ENCODE measurements at regions not wholly inside any gene's neighbourhood (a gene's known extent, or its start where the extent isn't known, plus 50 kb on each side); places are given as distances from the start of the nearest gene placed in this dataset.

DNA sequence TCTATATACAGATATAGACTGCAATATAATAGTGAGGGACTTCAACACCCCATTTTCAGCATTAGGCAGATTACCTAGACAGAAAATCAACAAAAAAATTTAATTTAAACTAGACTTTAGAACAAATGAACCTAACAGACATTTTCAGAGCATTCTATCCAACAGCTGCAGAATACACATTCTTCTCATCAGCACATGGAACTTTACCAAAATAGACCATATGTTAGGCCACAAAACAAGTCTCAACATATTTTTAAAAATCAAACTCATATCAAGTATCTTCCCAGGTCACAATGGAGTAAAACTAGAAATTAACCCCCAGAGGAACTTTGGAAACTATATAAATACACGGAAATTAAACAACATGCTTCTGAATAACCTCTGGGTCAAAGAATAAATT is 169.6 kb downstream of the MTERF1 start:
- ATAC-seq = no peak
- ChIA-PET CTCF (no interaction called here), POLR2A (no interaction called here)
- H3K9me3 ChIP-seq (ENCODE audit: control insufficient read depth, insufficient read depth, low read depth, low read length) = no peaks in the 10 kb centered on the region
- intact Hi-C loops (cut with micrococcal nuclease; ENCODE audit: unreplicated experiment) = no loop called here
- DNase-seq (ENCODE audit: low read depth, low spot score) = no peak
- no peaks in the 10 kb centered on the region for H3K4me1 ChIP-seq (ENCODE audit: control insufficient read depth, insufficient read depth, low read length)
- no peak overlapping the region for H3K4me3 ChIP-seq (ENCODE audit: low read depth in 2 of 2, low read length in 2 of 2)
- TF ChIP-seq, protein P1, sequence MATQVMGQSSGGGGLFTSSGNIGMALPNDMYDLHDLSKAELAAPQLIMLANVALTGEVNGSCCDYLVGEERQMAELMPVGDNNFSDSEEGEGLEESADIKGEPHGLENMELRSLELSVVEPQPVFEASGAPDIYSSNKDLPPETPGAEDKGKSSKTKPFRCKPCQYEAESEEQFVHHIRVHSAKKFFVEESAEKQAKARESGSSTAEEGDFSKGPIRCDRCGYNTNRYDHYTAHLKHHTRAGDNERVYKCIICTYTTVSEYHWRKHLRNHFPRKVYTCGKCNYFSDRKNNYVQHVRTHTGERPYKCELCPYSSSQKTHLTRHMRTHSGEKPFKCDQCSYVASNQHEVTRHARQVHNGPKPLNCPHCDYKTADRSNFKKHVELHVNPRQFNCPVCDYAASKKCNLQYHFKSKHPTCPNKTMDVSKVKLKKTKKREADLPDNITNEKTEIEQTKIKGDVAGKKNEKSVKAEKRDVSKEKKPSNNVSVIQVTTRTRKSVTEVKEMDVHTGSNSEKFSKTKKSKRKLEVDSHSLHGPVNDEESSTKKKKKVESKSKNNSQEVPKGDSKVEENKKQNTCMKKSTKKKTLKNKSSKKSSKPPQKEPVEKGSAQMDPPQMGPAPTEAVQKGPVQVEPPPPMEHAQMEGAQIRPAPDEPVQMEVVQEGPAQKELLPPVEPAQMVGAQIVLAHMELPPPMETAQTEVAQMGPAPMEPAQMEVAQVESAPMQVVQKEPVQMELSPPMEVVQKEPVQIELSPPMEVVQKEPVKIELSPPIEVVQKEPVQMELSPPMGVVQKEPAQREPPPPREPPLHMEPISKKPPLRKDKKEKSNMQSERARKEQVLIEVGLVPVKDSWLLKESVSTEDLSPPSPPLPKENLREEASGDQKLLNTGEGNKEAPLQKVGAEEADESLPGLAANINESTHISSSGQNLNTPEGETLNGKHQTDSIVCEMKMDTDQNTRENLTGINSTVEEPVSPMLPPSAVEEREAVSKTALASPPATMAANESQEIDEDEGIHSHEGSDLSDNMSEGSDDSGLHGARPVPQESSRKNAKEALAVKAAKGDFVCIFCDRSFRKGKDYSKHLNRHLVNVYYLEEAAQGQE (IDR thresholded peaks at IDR 0.05; ENCODE audit: insufficient read depth in 1 of 2, low read depth in 2 of 2, low read length in 1 of 2) = no peak
- TF ChIP-seq POLR2AphosphoS5 (IDR thresholded peaks at IDR 0.05; ENCODE audit: low read depth, low read length) (no peak), SIN3A (IDR thresholded peaks at IDR 0.05; ENCODE audit: borderline replicate concordance, insufficient read depth, low read depth, low read length) (no peak), TCF7L2 (IDR thresholded peaks at IDR 0.05; ENCODE audit: low read depth, low read length) (no peak)
- TF ChIP-seq, protein P2, sequence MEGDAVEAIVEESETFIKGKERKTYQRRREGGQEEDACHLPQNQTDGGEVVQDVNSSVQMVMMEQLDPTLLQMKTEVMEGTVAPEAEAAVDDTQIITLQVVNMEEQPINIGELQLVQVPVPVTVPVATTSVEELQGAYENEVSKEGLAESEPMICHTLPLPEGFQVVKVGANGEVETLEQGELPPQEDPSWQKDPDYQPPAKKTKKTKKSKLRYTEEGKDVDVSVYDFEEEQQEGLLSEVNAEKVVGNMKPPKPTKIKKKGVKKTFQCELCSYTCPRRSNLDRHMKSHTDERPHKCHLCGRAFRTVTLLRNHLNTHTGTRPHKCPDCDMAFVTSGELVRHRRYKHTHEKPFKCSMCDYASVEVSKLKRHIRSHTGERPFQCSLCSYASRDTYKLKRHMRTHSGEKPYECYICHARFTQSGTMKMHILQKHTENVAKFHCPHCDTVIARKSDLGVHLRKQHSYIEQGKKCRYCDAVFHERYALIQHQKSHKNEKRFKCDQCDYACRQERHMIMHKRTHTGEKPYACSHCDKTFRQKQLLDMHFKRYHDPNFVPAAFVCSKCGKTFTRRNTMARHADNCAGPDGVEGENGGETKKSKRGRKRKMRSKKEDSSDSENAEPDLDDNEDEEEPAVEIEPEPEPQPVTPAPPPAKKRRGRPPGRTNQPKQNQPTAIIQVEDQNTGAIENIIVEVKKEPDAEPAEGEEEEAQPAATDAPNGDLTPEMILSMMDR (IDR thresholded peaks at IDR 0.05) = no peak
- BruUV-seq (replicated peaks) = no TSS peak
- no peaks in the 10 kb centered on the region for H3K27me3 ChIP-seq (ENCODE audit: control insufficient read depth, insufficient read depth, low read length)
- in situ Hi-C loops (cut with HindIII; ENCODE audit: low pct_unique_long_range_greater_than_20kb, low sequenced_read_pairs) = no loop called here
- H3K36me3 ChIP-seq (ENCODE audit: control insufficient read depth, insufficient read depth, low read length) = no peaks in the 10 kb centered on the region
- H3K27ac ChIP-seq (ENCODE audit: low read length) = no peak overlapping the region

- no peaks in the 10 kb centered on the region for H3K27me3 ChIP-seq (ENCODE audit: control insufficient read depth, insufficient read depth, low read length)
- BruUV-seq (replicated peaks) = no TSS peak
- no peaks in the 10 kb centered on the region for H3K36me3 ChIP-seq (ENCODE audit: control insufficient read depth, insufficient read depth, low read length)
- H3K27ac ChIP-seq (ENCODE audit: low read length) = no peak overlapping the region
- no peaks in the 10 kb centered on the region for H3K9me3 ChIP-seq (ENCODE audit: control insufficient read depth, insufficient read depth, low read depth, low read length)
- in situ Hi-C loops (cut with HindIII; ENCODE audit: low pct_unique_long_range_greater_than_20kb, low sequenced_read_pairs) (no loop called here), intact Hi-C loops (cut with micrococcal nuclease; ENCODE audit: unreplicated experiment) (no loop called here)
- DNase-seq (ENCODE audit: low read depth, low spot score) (no peak), ATAC-seq (no peak)
- TF ChIP-seq SIN3A (IDR thresholded peaks at IDR 0.05; ENCODE audit: borderline replicate concordance, insufficient read depth, low read depth, low read length) = no peak
- no peak for TF ChIP-seq TCF7L2 (IDR thresholded peaks at IDR 0.05; ENCODE audit: low read depth, low read length)
- no peak for TF ChIP-seq POLR2AphosphoS5 (IDR thresholded peaks at IDR 0.05; ENCODE audit: low read depth, low read length)
- TF ChIP-seq, protein P2 (IDR thresholded peaks at IDR 0.05) = no peak
- TF ChIP-seq, protein P1 (IDR thresholded peaks at IDR 0.05; ENCODE audit: insufficient read depth in 1 of 2, low read depth in 2 of 2, low read length in 1 of 2) = no peak
- ChIA-PET POLR2A (no interaction called here), CTCF (no interaction called here)
- H3K4me1 ChIP-seq (ENCODE audit: control insufficient read depth, insufficient read depth, low read length) = no peaks in the 10 kb centered on the region
- H3K4me3 ChIP-seq (ENCODE audit: low read depth in 2 of 2, low read length in 2 of 2) = no peak overlapping the region
These were observed 166.8 kb downstream of the MTERF1 start for GRCh38 chr7:91713669-91714068.

Data from Panc1 (cell line).